Trophoblast cell (in vitro differentiated cells and primary cell): ENCODE measurements at regions not wholly inside any gene's neighbourhood (a gene's known extent, or its start where the extent isn't known, plus 50 kb on each side); places are given as distances from the start of the nearest gene placed in this dataset.

Source experiments
- DNase-seq, 2 donors: peaks; one replicate each; pipeline ENCODE4 v3.0.0-alpha.2; 2016
- H2AFZ ChIP-seq: 2 replicates; pipeline ENCODE4 v1.6.1; 2013; ENCODE audit warnings: low read length, moderate library complexity, mild to moderate bottlenecking; ENCODE audit not compliant: insufficient read depth, poor library complexity
- H2AK5ac ChIP-seq: 2 replicates; pipeline ENCODE4 v1.6.1; 2013; ENCODE audit warnings: mild to moderate bottlenecking, low read length
- H2BK120ac ChIP-seq: 2 replicates; pipeline ENCODE4 v1.6.1; 2013; ENCODE audit warnings: low read length, mild to moderate bottlenecking, moderate library complexity; ENCODE audit not compliant: insufficient read depth, poor library complexity
- H2BK12ac ChIP-seq: 2 replicates; pipeline ENCODE4 v1.6.1; 2013; ENCODE audit warnings: mild to moderate bottlenecking, low read length, moderate library complexity
- H2BK5ac ChIP-seq: 2 replicates; pipeline ENCODE4 v1.6.1; 2013; ENCODE audit warnings: low read length, low read depth, moderate library complexity, mild to moderate bottlenecking; ENCODE audit not compliant: poor library complexity
- H3K14ac ChIP-seq: 2 replicates; pipeline ENCODE4 v1.6.1; 2013; ENCODE audit warnings: mild to moderate bottlenecking, low read length
- H3K18ac ChIP-seq: 2 replicates; pipeline ENCODE4 v1.6.1; 2013; ENCODE audit warnings: mild to moderate bottlenecking, low read length
- H3K23ac ChIP-seq: 2 replicates; pipeline ENCODE4 v1.6.1; 2013; ENCODE audit warnings: low read length
- H3K27ac ChIP-seq: 2 replicates; pipeline ENCODE4 v1.5.1; 2013; ENCODE audit warnings: low read depth, mild to moderate bottlenecking, inconsistent platforms, low read length, moderate library complexity
- H3K27me3 ChIP-seq: 2 replicates; pipeline ENCODE4 v1.6.1; 2013; ENCODE audit warnings: inconsistent platforms, mild to moderate bottlenecking, low read length, moderate library complexity; ENCODE audit not compliant: insufficient read depth
- H3K36me3 ChIP-seq, 2 experiments: 1 replicate in 1 of 2; 2 replicates in 1 of 2; pipeline ENCODE4 v1.6.1; 2013; ENCODE audit warnings: low read length in 2 of 2, mild to moderate bottlenecking in 2 of 2, moderate library complexity in 1 of 2; ENCODE audit not compliant: insufficient read depth in 2 of 2, control insufficient read depth in 1 of 2
- H3K4ac ChIP-seq: 2 replicates; pipeline ENCODE4 v1.6.1; 2013; ENCODE audit warnings: low read depth, mild to moderate bottlenecking, low read length, moderate library complexity
- H3K4me1 ChIP-seq, 2 experiments: 1 replicate in 1 of 2; 2 replicates in 1 of 2; pipeline ENCODE4 v1.6.1; 2013; ENCODE audit warnings: low read length in 2 of 2, mild to moderate bottlenecking in 2 of 2, moderate library complexity in 1 of 2; ENCODE audit not compliant: insufficient read depth in 2 of 2, control insufficient read depth in 1 of 2
- H3K4me2 ChIP-seq: 2 replicates; pipeline ENCODE4 v1.6.1; 2013; ENCODE audit warnings: inconsistent platforms, mild to moderate bottlenecking, low read length, moderate library complexity
- H3K4me3 ChIP-seq: 2 replicates; pipeline ENCODE4 v1.5.1; 2013; ENCODE audit warnings: mild to moderate bottlenecking, low read depth, low read length, inconsistent platforms
- H3K79me1 ChIP-seq: one replicate; pipeline ENCODE4 v1.6.1; 2013; ENCODE audit warnings: low read length
- H3K79me2 ChIP-seq: 2 replicates; pipeline ENCODE4 v1.6.1; 2013; ENCODE audit warnings: low read length, mild to moderate bottlenecking; ENCODE audit not compliant: control insufficient read depth, insufficient read depth, poor library complexity
- H3K9ac ChIP-seq: 2 replicates; pipeline ENCODE4 v1.6.1; 2013; ENCODE audit warnings: mild to moderate bottlenecking, low read length
- H3K9me3 ChIP-seq: 2 replicates; pipeline ENCODE4 v1.6.1; 2013; ENCODE audit warnings: low read depth, mild to moderate bottlenecking, control low read depth, inconsistent platforms, low read length; ENCODE audit not compliant: insufficient read depth
- H4K12ac ChIP-seq: 2 replicates; pipeline ENCODE4 v1.6.1; 2013; ENCODE audit warnings: low read depth, mild to moderate bottlenecking, low read length, moderate library complexity
- H4K8ac ChIP-seq: 2 replicates; pipeline ENCODE4 v1.6.1; 2013; ENCODE audit warnings: low read depth, mild to moderate bottlenecking, low read length, moderate library complexity
- H4K91ac ChIP-seq: one replicate; pipeline ENCODE4 v1.6.1; 2013; ENCODE audit warnings: low read depth, mild to moderate bottlenecking, low read length, moderate library complexity
- WGBS: extraction: QIAGEN DNeasy Blood & Tissue Kit; methylation state at CpG from one replicate; pipeline ENCODE4 v1.1.7; 2013; ENCODE audit warnings: missing lambda C conversion rate; ENCODE audit not compliant: insufficient read length, insufficient coverage; ENCODE audit errors: extremely low coverage; 5-methylcytosine and 5-hydroxymethylcytosine counted together

- no peak overlapping the region for H3K23ac ChIP-seq
- no peaks in the 10 kb centered on the region for H3K4me1 ChIP-seq
- no CpG with 5 or more reads among the region's 2 CpGs for WGBS
- H3K18ac ChIP-seq: no peak overlapping the region
- no peak overlapping the region for H2AK5ac ChIP-seq
- peaks cover 7% of the 10 kb centered on the region for H3K9me3 ChIP-seq
- no peak overlapping the region for H4K12ac ChIP-seq
- DNase-seq: no peak
- no peak overlapping the region for H4K91ac ChIP-seq
- H3K14ac ChIP-seq: no peak overlapping the region
- no peaks in the 10 kb centered on the region for H3K79me1 ChIP-seq
- no peak overlapping the region for H2BK12ac ChIP-seq
- H3K27me3 ChIP-seq: no peaks in the 10 kb centered on the region
- no peak overlapping the region for H4K8ac ChIP-seq
- no peak overlapping the region for H3K27ac ChIP-seq
- no peak overlapping the region for H3K4me2 ChIP-seq
- no peak overlapping the region for H3K4ac ChIP-seq
- no peaks in the 10 kb centered on the region for H3K79me2 ChIP-seq
- no peak overlapping the region for H2BK120ac ChIP-seq
- H3K9ac ChIP-seq: no peak overlapping the region
- H3K4me3 ChIP-seq: no peak overlapping the region
- H2AFZ ChIP-seq: no peak overlapping the region
- no peaks in the 10 kb centered on the region for H3K36me3 ChIP-seq
- no peak overlapping the region for H2BK5ac ChIP-seq
Measured at GRCh38 chr12:30268041-30268440, 427.6 kb downstream of the IPO8 start.

- no peak overlapping the region for H3K4me3 ChIP-seq
- H3K4me1 ChIP-seq: no peaks in the 10 kb centered on the region
- no peak overlapping the region for H2BK12ac ChIP-seq
- no peak overlapping the region for H3K18ac ChIP-seq
- H3K79me2 ChIP-seq: no peaks in the 10 kb centered on the region
- no peaks in the 10 kb centered on the region for H3K79me1 ChIP-seq
- H2AK5ac ChIP-seq: no peak overlapping the region
- no peaks in the 10 kb centered on the region for H3K36me3 ChIP-seq
- H3K9ac ChIP-seq: no peak overlapping the region
- no CpG with 5 or more reads among the region's 2 CpGs for WGBS
- no peak overlapping the region for H3K14ac ChIP-seq
- H4K91ac ChIP-seq: no peak overlapping the region
- no peak overlapping the region for H2BK120ac ChIP-seq
- H3K4ac ChIP-seq: no peak overlapping the region
- H3K27me3 ChIP-seq: no peaks in the 10 kb centered on the region
- no peak overlapping the region for H2AFZ ChIP-seq
- no peak overlapping the region for H4K8ac ChIP-seq
- H3K9me3 ChIP-seq: no peaks in the 10 kb centered on the region
- no peak overlapping the region for H3K23ac ChIP-seq
- no peak for DNase-seq
- no peak overlapping the region for H4K12ac ChIP-seq
- H3K4me2 ChIP-seq: no peak overlapping the region
- H3K27ac ChIP-seq: no peak overlapping the region
- H2BK5ac ChIP-seq: no peak overlapping the region
Measured at GRCh38 chr12:30263434-30263833, 432.2 kb downstream of the IPO8 start.

DNA sequence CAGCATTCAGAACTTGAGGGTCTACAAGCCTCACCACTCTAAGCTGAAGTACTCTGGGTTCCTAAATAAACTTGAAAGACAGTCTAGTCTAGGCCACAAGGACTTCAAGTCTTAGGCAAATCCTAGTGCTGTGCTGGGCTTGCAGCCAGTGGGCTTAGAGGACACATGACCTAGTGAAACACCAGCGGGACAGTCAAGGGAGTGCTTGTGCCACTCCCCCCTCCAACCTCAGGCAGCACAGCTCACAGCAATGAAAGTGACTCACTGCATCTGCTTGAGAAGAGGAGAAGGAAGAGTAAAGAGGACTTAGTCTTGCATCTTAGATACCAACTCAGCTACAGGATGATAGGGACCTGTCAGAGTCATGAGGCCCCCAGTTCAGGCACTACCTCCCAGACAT lies 438.1 kb downstream of the IPO8 start:
- H3K4me3 ChIP-seq: no peak overlapping the region
- H2AFZ ChIP-seq: no peak overlapping the region
- no peak overlapping the region for H3K23ac ChIP-seq
- no peak overlapping the region for H4K8ac ChIP-seq
- no peaks in the 10 kb centered on the region for H3K79me1 ChIP-seq
- no peak for DNase-seq
- no peak overlapping the region for H4K12ac ChIP-seq
- no peaks in the 10 kb centered on the region for H3K4me1 ChIP-seq
- no peak overlapping the region for H4K91ac ChIP-seq
- no CpG with 5 or more reads among the region's 1 CpG for WGBS
- H3K4me2 ChIP-seq: no peak overlapping the region
- H2BK120ac ChIP-seq: no peak overlapping the region
- no peaks in the 10 kb centered on the region for H3K27me3 ChIP-seq
- H3K27ac ChIP-seq: no peak overlapping the region
- H2BK12ac ChIP-seq: no peak overlapping the region
- H3K79me2 ChIP-seq: no peaks in the 10 kb centered on the region
- H2BK5ac ChIP-seq: no peak overlapping the region
- H3K36me3 ChIP-seq: no peaks in the 10 kb centered on the region
- no peak overlapping the region for H3K4ac ChIP-seq
- no peak overlapping the region for H3K18ac ChIP-seq
- H3K9me3 ChIP-seq: no peaks in the 10 kb centered on the region
- H3K14ac ChIP-seq: no peak overlapping the region
- H3K9ac ChIP-seq: no peak overlapping the region
- H2AK5ac ChIP-seq: no peak overlapping the region

DNA sequence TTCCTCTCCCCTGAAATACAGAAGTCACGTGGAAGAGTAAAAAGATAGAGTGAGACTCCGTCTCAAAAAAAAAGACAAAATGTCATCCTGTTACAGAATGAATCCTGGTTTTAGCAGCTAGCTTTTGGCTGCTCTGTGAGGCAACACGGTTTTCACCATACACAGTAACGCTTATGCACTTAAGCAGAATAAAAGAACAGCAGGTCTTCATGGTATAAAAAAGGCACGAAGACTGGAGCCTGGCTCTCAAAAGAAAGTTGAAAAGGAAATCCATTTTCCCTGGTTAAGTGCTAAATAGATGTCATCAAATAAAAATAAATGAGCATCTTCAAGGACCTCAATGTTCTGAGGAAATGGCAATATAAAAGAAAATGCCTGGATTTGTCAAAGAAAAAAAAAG lies 444.1 kb downstream of the IPO8 start:
- no peak overlapping the region for H3K4me2 ChIP-seq
- no CpG with 5 or more reads among the region's 5 CpGs for whole genome bisulfite sequencing
- H3K27me3 ChIP-seq: no peaks in the 10 kb centered on the region
- H3K36me3 ChIP-seq: no peaks in the 10 kb centered on the region
- no peak overlapping the region for H3K18ac ChIP-seq
- H3K4me3 ChIP-seq: no peak overlapping the region
- no peak overlapping the region for H2BK12ac ChIP-seq
- no peak overlapping the region for H2AK5ac ChIP-seq
- H3K27ac ChIP-seq: no peak overlapping the region
- H3K23ac ChIP-seq: no peak overlapping the region
- H3K14ac ChIP-seq: no peak overlapping the region
- no peak for DNase-seq
- no peak overlapping the region for H2BK5ac ChIP-seq
- H2AFZ ChIP-seq: no peak overlapping the region
- no peak overlapping the region for H2BK120ac ChIP-seq
- no peak overlapping the region for H3K4ac ChIP-seq
- no peaks in the 10 kb centered on the region for H3K79me1 ChIP-seq
- no peak overlapping the region for H4K91ac ChIP-seq
- H3K9me3 ChIP-seq: no peaks in the 10 kb centered on the region
- no peak overlapping the region for H4K12ac ChIP-seq
- H4K8ac ChIP-seq: no peak overlapping the region
- no peak overlapping the region for H3K9ac ChIP-seq
- H3K79me2 ChIP-seq: no peaks in the 10 kb centered on the region
- no peaks in the 10 kb centered on the region for H3K4me1 ChIP-seq
